ENCODE measurements at regions not wholly inside any gene's neighbourhood (a gene's known extent, or its start where the extent isn't known, plus 50 kb on each side); places are given as distances from the start of the nearest gene placed in this dataset.

GRCh38 chr17:71727292-71727691 lies 393.5 kb upstream of the SOX9 start:
- no peaks in the 10 kb centered on the region for H3K4me1 ChIP-seq (ENCODE audit: insufficient read depth, low read length, severe bottlenecking)
- H3K9me3 ChIP-seq (ENCODE audit: low read length): no peaks in the 10 kb centered on the region
- no peaks in the 10 kb centered on the region for H3K9me2 ChIP-seq (ENCODE audit: low read depth, low read length)
- H3F3A ChIP-seq (ENCODE audit: insufficient read depth, low read length): no peaks in the 10 kb centered on the region
- no peak overlapping the region for H3K4me2 ChIP-seq (ENCODE audit: low read length)
- no peak overlapping the region for H2AFZ ChIP-seq (ENCODE audit: low read length)
- TF ChIP-seq EZH2 (IDR thresholded peaks at IDR 0.05; ENCODE audit: borderline replicate concordance, low read length) (no peak), CTCF (IDR thresholded peaks at IDR 0.05; ENCODE audit: low read length) (no peak)
- H3K27ac ChIP-seq (ENCODE audit: low read depth, low read length, poor library complexity, severe bottlenecking): no peak overlapping the region
- H4K20me1 ChIP-seq (ENCODE audit: insufficient read depth, low read length): no peaks in the 10 kb centered on the region
- H3K36me3 ChIP-seq (ENCODE audit: insufficient read depth, low read length): no peaks in the 10 kb centered on the region
- H3K4me3 ChIP-seq (ENCODE audit: low read depth, low read length, poor library complexity, severe bottlenecking): no peak overlapping the region
- H3K9ac ChIP-seq (ENCODE audit: low read length): no peak overlapping the region
- H3K27me3 ChIP-seq (ENCODE audit: insufficient read depth, low read length): no peaks in the 10 kb centered on the region
- no peaks in the 10 kb centered on the region for H3K79me2 ChIP-seq (ENCODE audit: insufficient read depth, low read length)

GRCh38 chr17:71727723-71728122 lies 393.1 kb upstream of the SOX9 start:
- H3K4me2 ChIP-seq (ENCODE audit: low read length): no peak overlapping the region
- no peaks in the 10 kb centered on the region for H3K9me2 ChIP-seq (ENCODE audit: low read depth, low read length)
- H2AFZ ChIP-seq (ENCODE audit: low read length): no peak overlapping the region
- no peak overlapping the region for H3K4me3 ChIP-seq (ENCODE audit: low read depth, low read length, poor library complexity, severe bottlenecking)
- H3K4me1 ChIP-seq (ENCODE audit: insufficient read depth, low read length, severe bottlenecking): no peaks in the 10 kb centered on the region
- H3K27me3 ChIP-seq (ENCODE audit: insufficient read depth, low read length): no peaks in the 10 kb centered on the region
- no peaks in the 10 kb centered on the region for H3K79me2 ChIP-seq (ENCODE audit: insufficient read depth, low read length)
- TF ChIP-seq CTCF (IDR thresholded peaks at IDR 0.05; ENCODE audit: low read length): no peak
- no peak for TF ChIP-seq EZH2 (IDR thresholded peaks at IDR 0.05; ENCODE audit: borderline replicate concordance, low read length)
- no peaks in the 10 kb centered on the region for H4K20me1 ChIP-seq (ENCODE audit: insufficient read depth, low read length)
- no peak overlapping the region for H3K27ac ChIP-seq (ENCODE audit: low read depth, low read length, poor library complexity, severe bottlenecking)
- no peaks in the 10 kb centered on the region for H3K36me3 ChIP-seq (ENCODE audit: insufficient read depth, low read length)
- no peaks in the 10 kb centered on the region for H3F3A ChIP-seq (ENCODE audit: insufficient read depth, low read length)
- H3K9me3 ChIP-seq (ENCODE audit: low read length): no peaks in the 10 kb centered on the region
- no peak overlapping the region for H3K9ac ChIP-seq (ENCODE audit: low read length)

GRCh38 chr17:71730871-71731270 lies 389.9 kb upstream of the SOX9 start:
- TF ChIP-seq EZH2 (IDR thresholded peaks at IDR 0.05; ENCODE audit: borderline replicate concordance, low read length) (no peak), CTCF (IDR thresholded peaks at IDR 0.05; ENCODE audit: low read length) (no peak)
- H3K79me2 ChIP-seq (ENCODE audit: insufficient read depth, low read length): no peaks in the 10 kb centered on the region
- no peaks in the 10 kb centered on the region for H3K36me3 ChIP-seq (ENCODE audit: insufficient read depth, low read length)
- H3K9ac ChIP-seq (ENCODE audit: low read length): no peak overlapping the region
- H3F3A ChIP-seq (ENCODE audit: insufficient read depth, low read length): no peaks in the 10 kb centered on the region
- H3K4me1 ChIP-seq (ENCODE audit: insufficient read depth, low read length, severe bottlenecking): no peaks in the 10 kb centered on the region
- H2AFZ ChIP-seq (ENCODE audit: low read length): no peak overlapping the region
- no peak overlapping the region for H3K4me3 ChIP-seq (ENCODE audit: low read depth, low read length, poor library complexity, severe bottlenecking)
- H3K9me2 ChIP-seq (ENCODE audit: low read depth, low read length): no peaks in the 10 kb centered on the region
- no peaks in the 10 kb centered on the region for H3K9me3 ChIP-seq (ENCODE audit: low read length)
- H4K20me1 ChIP-seq (ENCODE audit: insufficient read depth, low read length): no peaks in the 10 kb centered on the region
- H3K4me2 ChIP-seq (ENCODE audit: low read length): no peak overlapping the region
- no peaks in the 10 kb centered on the region for H3K27me3 ChIP-seq (ENCODE audit: insufficient read depth, low read length)
- H3K27ac ChIP-seq (ENCODE audit: low read depth, low read length, poor library complexity, severe bottlenecking): no peak overlapping the region

Data from OCI-LY1 (cell line).